MM.1S (cell line): ENCODE measurements at regions not wholly inside any gene's neighbourhood (a gene's known extent, or its start where the extent isn't known, plus 50 kb on each side); places are given as distances from the start of the nearest gene placed in this dataset.

Experiments
- DNase-seq: peaks from one replicate; pipeline ENCODE4 v3.0.0-alpha.2; 2015
- H2AFZ ChIP-seq: fragments of 300-600 bp; sonication (generic); 2 replicates; pipeline ENCODE4 v1.6.0; 2016; ENCODE audit warnings: antibody characterized with exemption, low read length
- H3F3A ChIP-seq: fragments of 300-600 bp; sonication (generic); 2 replicates; pipeline ENCODE4 v1.6.1; 2016; ENCODE audit warnings: mild to moderate bottlenecking, antibody characterized with exemption, low read length, moderate library complexity, mixed read lengths; ENCODE audit not compliant: insufficient read depth
- H3K27ac ChIP-seq: fragments of 300-600 bp; sonication (generic); 2 replicates; pipeline ENCODE4 v1.5.1; 2016; ENCODE audit warnings: mild to moderate bottlenecking, low read length
- H3K27me3 ChIP-seq: fragments of 300-600 bp; sonication (generic); replicated peaks from 2 replicates; pipeline ENCODE4 v1.6.0; 2016; ENCODE audit warnings: low read length; ENCODE audit not compliant: insufficient read depth
- H3K36me3 ChIP-seq: fragments of 300-600 bp; sonication (generic); replicated peaks from 2 replicates; pipeline ENCODE4 v1.6.1; 2016; ENCODE audit warnings: mild to moderate bottlenecking, low read length, mixed read lengths; ENCODE audit not compliant: insufficient read depth
- H3K4me1 ChIP-seq: fragments of 300-600 bp; sonication (generic); 2 replicates; pipeline ENCODE4 v1.6.1; 2016; ENCODE audit warnings: low read length, mixed read lengths
- H3K4me2 ChIP-seq: fragments of 300-600 bp; sonication (generic); 2 replicates; pipeline ENCODE4 v1.6.0; 2016; ENCODE audit warnings: low read depth, low read length
- H3K4me3 ChIP-seq: fragments of 300-600 bp; sonication (generic); 2 replicates; pipeline ENCODE4 v1.5.1; 2016; ENCODE audit warnings: low read length, mixed read lengths
- H3K79me2 ChIP-seq: fragments of 300-600 bp; sonication (generic); 2 replicates; pipeline ENCODE4 v1.6.1; 2016; ENCODE audit warnings: mixed run types, low read length, mixed read lengths
- H3K9ac ChIP-seq: fragments of 300-600 bp; sonication (generic); 2 replicates; pipeline ENCODE4 v1.6.1; 2016; ENCODE audit warnings: low read length, mixed read lengths
- H3K9me2 ChIP-seq: fragments of 300-600 bp; sonication (generic); replicated peaks from 2 replicates; pipeline ENCODE4 v1.6.1; 2016; ENCODE audit warnings: mild to moderate bottlenecking, low read length, mixed read lengths; ENCODE audit not compliant: insufficient read depth
- H3K9me3 ChIP-seq: fragments of 300-600 bp; sonication (generic); replicated peaks from 2 replicates; pipeline ENCODE4 v1.6.1; 2016; ENCODE audit warnings: mild to moderate bottlenecking, low read length, mixed read lengths; ENCODE audit not compliant: insufficient read depth
- H4K20me1 ChIP-seq: fragments of 300-600 bp; sonication (generic); 2 replicates; pipeline ENCODE4 v1.6.1; 2016; ENCODE audit warnings: mild to moderate bottlenecking, low read length, moderate library complexity, mixed read lengths; ENCODE audit not compliant: insufficient read depth
- EZH2 ChIP-seq: fragments of 300-600 bp; sonication (generic); optimal IDR thresholded peaks from 2 replicates; pipeline ENCODE3; 2017; ENCODE audit warnings: low read depth, mild to moderate bottlenecking, antibody characterized with exemption, low read length, mixed read lengths
- EZH2phosphoT487 ChIP-seq: fragments of 300-600 bp; sonication (generic); IDR thresholded peaks from 2 replicates; pipeline ENCODE4 v1.6.1; 2018; ENCODE audit warnings: antibody characterized with exemption, low read length
- TF ChIP-seq, protein P1 (sequence below): fragments of 300-600 bp; sonication (generic); IDR thresholded peaks from 2 replicates; pipeline ENCODE4 v1.5.1; 2016; ENCODE audit warnings: antibody characterized with exemption, low read length, mixed read lengths

DNA sequence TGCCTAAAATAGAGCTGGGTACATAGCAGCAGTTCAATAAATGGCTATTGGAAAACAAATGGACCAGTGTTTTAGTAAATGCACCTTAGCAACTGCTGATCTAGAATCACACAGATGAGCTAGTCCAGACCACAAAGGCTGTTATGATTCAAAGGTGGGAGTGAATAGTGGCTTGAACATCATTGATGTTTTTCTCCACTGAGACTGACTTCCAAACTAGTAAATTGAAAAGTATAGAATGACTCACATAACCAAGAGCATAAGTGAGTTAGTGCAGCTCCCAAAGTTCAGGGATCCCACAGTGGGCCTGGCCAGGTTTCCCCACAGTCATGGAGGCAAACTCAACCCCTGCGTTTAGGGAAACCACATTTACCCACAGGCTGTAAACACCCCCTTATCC, 106.7 kb upstream of the YPEL5 start:
- Histone ChIP-seq H3K9me2 (no peaks in the 10 kb centered on the region), H3K27ac (no peak overlapping the region), H3K9ac (no peak overlapping the region), H3K79me2 (no peaks in the 10 kb centered on the region), H3K4me1 (no peaks in the 10 kb centered on the region), H2AFZ (no peak overlapping the region), H3K4me3 (no peak overlapping the region), H3K9me3 (no peaks in the 10 kb centered on the region), H4K20me1 (no peaks in the 10 kb centered on the region), H3K27me3 (no peaks in the 10 kb centered on the region), H3F3A (no peaks in the 10 kb centered on the region), H3K36me3 (no peaks in the 10 kb centered on the region), H3K4me2 (no peak overlapping the region)
- DNase-seq: no peak
- TF ChIP-seq EZH2phosphoT487 (no peak), EZH2 (no peak)
- TF ChIP-seq, protein P1, sequence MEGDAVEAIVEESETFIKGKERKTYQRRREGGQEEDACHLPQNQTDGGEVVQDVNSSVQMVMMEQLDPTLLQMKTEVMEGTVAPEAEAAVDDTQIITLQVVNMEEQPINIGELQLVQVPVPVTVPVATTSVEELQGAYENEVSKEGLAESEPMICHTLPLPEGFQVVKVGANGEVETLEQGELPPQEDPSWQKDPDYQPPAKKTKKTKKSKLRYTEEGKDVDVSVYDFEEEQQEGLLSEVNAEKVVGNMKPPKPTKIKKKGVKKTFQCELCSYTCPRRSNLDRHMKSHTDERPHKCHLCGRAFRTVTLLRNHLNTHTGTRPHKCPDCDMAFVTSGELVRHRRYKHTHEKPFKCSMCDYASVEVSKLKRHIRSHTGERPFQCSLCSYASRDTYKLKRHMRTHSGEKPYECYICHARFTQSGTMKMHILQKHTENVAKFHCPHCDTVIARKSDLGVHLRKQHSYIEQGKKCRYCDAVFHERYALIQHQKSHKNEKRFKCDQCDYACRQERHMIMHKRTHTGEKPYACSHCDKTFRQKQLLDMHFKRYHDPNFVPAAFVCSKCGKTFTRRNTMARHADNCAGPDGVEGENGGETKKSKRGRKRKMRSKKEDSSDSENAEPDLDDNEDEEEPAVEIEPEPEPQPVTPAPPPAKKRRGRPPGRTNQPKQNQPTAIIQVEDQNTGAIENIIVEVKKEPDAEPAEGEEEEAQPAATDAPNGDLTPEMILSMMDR: no peak

DNA sequence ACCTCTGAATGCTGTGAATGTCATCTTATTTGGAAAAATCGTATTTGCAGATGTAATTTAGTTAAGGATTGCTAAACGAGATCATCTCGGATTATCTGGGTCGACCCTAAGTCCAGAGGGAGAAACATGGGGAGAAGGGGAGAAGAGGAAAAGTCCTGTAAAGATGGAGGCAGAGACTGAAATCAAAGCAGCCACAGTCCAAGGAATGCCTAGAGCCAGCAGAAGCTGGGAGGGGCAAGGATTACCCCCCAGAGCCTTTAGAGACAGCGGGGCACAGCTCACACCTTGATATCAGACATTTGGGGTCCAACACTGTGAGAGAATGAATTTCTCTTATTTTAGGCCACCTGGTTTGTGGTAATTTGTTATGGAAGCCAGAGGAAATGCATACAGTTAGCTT, 104.9 kb upstream of the YPEL5 start:
- Histone ChIP-seq H4K20me1 (no peaks in the 10 kb centered on the region), H3K27ac (no peak overlapping the region), H3K79me2 (no peaks in the 10 kb centered on the region), H3K9ac (no peak overlapping the region), H3K9me2 (no peaks in the 10 kb centered on the region), H3K4me3 (no peak overlapping the region), H3K27me3 (no peaks in the 10 kb centered on the region), H2AFZ (no peak overlapping the region), H3K4me2 (no peak overlapping the region), H3K4me1 (no peaks in the 10 kb centered on the region), H3F3A (no peaks in the 10 kb centered on the region), H3K36me3 (no peaks in the 10 kb centered on the region), H3K9me3 (no peaks in the 10 kb centered on the region)
- TF ChIP-seq EZH2phosphoT487 (no peak), EZH2 (no peak)
- TF ChIP-seq, protein P1: no peak
- DNase-seq: no peak

DNA sequence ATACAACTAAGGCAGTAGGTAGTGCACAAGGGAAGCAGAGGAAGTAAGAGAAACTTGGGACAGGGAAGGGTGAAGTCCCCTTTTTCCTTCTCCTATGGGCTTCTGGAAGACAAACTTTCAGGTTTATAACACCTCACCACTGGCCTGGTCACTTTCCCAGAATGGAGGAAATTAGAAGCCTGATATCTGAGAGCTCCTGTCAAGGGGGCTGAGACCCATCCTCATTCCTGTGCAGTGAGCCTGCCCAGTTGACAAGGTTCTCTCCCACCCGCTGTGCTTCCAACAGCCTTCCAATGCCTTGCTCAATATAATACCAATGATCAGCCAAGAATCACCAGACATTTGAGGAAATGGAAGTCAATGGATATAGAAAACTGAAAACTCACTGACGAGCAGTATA, 100.4 kb upstream of the YPEL5 start:
- Histone ChIP-seq H3K9me2 (no peaks in the 10 kb centered on the region), H3K4me1 (no peaks in the 10 kb centered on the region), H3F3A (no peaks in the 10 kb centered on the region), H4K20me1 (no peaks in the 10 kb centered on the region), H3K79me2 (no peaks in the 10 kb centered on the region), H3K27ac (no peak overlapping the region), H3K27me3 (no peaks in the 10 kb centered on the region), H3K4me3 (no peak overlapping the region), H3K9me3 (no peaks in the 10 kb centered on the region), H3K9ac (no peak overlapping the region), H3K36me3 (no peaks in the 10 kb centered on the region), H2AFZ (no peak overlapping the region), H3K4me2 (no peak overlapping the region)
- DNase-seq: no peak
- TF ChIP-seq, protein P1: no peak
- TF ChIP-seq EZH2 (no peak), EZH2phosphoT487 (no peak)
